ENCODE measurements at regions not wholly inside any gene's neighbourhood (a gene's known extent, or its start where the extent isn't known, plus 50 kb on each side); places are given as distances from the start of the nearest gene placed in this dataset.

GRCh38 chr7:49513911-49514310 lies 259.5 kb upstream of the VWC2 start:
- Histone ChIP-seq H3K36me3 (no peaks in the 10 kb centered on the region), H3K27me3 (no peaks in the 10 kb centered on the region), H3K4me1 (no peaks in the 10 kb centered on the region), H3K9me3 (no peaks in the 10 kb centered on the region), H3K4me3 (no peak overlapping the region), H3K27ac (no peak overlapping the region)
- intact Hi-C loops (cut with DNase I; ENCODE audit: low total_unique reads): no loop called here
- TF ChIP-seq POLR2A (IDR thresholded peaks at IDR 0.05): no peak
- TF ChIP-seq, protein P1, sequence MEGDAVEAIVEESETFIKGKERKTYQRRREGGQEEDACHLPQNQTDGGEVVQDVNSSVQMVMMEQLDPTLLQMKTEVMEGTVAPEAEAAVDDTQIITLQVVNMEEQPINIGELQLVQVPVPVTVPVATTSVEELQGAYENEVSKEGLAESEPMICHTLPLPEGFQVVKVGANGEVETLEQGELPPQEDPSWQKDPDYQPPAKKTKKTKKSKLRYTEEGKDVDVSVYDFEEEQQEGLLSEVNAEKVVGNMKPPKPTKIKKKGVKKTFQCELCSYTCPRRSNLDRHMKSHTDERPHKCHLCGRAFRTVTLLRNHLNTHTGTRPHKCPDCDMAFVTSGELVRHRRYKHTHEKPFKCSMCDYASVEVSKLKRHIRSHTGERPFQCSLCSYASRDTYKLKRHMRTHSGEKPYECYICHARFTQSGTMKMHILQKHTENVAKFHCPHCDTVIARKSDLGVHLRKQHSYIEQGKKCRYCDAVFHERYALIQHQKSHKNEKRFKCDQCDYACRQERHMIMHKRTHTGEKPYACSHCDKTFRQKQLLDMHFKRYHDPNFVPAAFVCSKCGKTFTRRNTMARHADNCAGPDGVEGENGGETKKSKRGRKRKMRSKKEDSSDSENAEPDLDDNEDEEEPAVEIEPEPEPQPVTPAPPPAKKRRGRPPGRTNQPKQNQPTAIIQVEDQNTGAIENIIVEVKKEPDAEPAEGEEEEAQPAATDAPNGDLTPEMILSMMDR (IDR thresholded peaks at IDR 0.05 in 4 of 5, conservative IDR thresholded peaks at IDR 0.05 in 1 of 5): no peak
- in situ Hi-C loops (cut with MboI; ENCODE audit: low sequenced_read_pairs in 4 of 4): no loop called here
- no peak for ATAC-seq
- no peak for DNase-seq

- in situ Hi-C loops (cut with MboI; ENCODE audit: low sequenced_read_pairs in 4 of 4) (no loop called here), intact Hi-C loops (cut with DNase I; ENCODE audit: low total_unique reads) (no loop called here)
- Histone ChIP-seq H3K27ac (no peak overlapping the region), H3K27me3 (no peaks in the 10 kb centered on the region), H3K36me3 (no peaks in the 10 kb centered on the region), H3K4me1 (no peaks in the 10 kb centered on the region), H3K9me3 (no peaks in the 10 kb centered on the region), H3K4me3 (no peak overlapping the region)
- no peak for TF ChIP-seq POLR2A (IDR thresholded peaks at IDR 0.05)
- no peak for DNase-seq
- ATAC-seq: no peak
These were observed 252.5 kb upstream of the VWC2 start for GRCh38 chr7:49520951-49521350.

GRCh38 chr7:49522111-49522510 lies 251.3 kb upstream of the VWC2 start:
- no peaks in the 10 kb centered on the region for H3K9me3 ChIP-seq
- H3K27me3 ChIP-seq: no peaks in the 10 kb centered on the region
- H3K36me3 ChIP-seq: no peaks in the 10 kb centered on the region
- ATAC-seq (no peak), DNase-seq (no peak)
- no peak overlapping the region for H3K4me3 ChIP-seq
- no peak overlapping the region for H3K27ac ChIP-seq
- TF ChIP-seq, protein P1 (IDR thresholded peaks at IDR 0.05 in 4 of 5, conservative IDR thresholded peaks at IDR 0.05 in 1 of 5): no peak
- TF ChIP-seq POLR2A (IDR thresholded peaks at IDR 0.05): no peak
- intact Hi-C loops (cut with DNase I; ENCODE audit: low total_unique reads): no loop called here
- in situ Hi-C loops (cut with MboI; ENCODE audit: low sequenced_read_pairs in 4 of 4): no loop called here
- H3K4me1 ChIP-seq: no peaks in the 10 kb centered on the region

GRCh38 chr7:49523870-49524269 lies 249.6 kb upstream of the VWC2 start:
- intact Hi-C loops (cut with DNase I; ENCODE audit: low total_unique reads) (no loop called here), in situ Hi-C loops (cut with MboI; ENCODE audit: low sequenced_read_pairs in 4 of 4) (no loop called here)
- Histone ChIP-seq H3K36me3 (no peaks in the 10 kb centered on the region), H3K27me3 (no peaks in the 10 kb centered on the region), H3K4me3 (no peak overlapping the region), H3K4me1 (no peaks in the 10 kb centered on the region), H3K9me3 (no peaks in the 10 kb centered on the region), H3K27ac (no peak overlapping the region)
- DNase-seq (no peak), ATAC-seq (no peak)
- no peak for TF ChIP-seq POLR2A (IDR thresholded peaks at IDR 0.05)
- TF ChIP-seq, protein P1 (IDR thresholded peaks at IDR 0.05 in 4 of 5, conservative IDR thresholded peaks at IDR 0.05 in 1 of 5): no peak

DNA sequence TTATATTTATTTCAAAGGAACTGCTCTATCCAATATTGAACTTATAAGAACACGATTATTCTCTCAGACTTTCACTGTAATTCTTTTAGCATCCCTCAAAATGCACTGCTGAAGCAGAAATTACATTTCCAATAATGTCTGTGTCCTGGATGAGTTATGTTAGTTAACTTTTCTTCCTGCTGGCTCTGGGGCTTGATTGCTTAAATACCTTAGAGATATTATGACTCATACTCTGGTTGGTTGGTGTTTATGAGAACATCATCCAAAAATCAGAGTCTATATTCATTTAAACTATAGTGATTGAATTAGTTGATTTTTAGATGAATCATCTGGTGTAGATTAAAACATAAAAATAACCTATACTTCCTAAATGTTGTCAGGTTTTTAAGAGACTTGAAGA lies 246.3 kb upstream of the VWC2 start:
- TF ChIP-seq, protein P1 (IDR thresholded peaks at IDR 0.05 in 4 of 5, conservative IDR thresholded peaks at IDR 0.05 in 1 of 5): no peak
- no peak for TF ChIP-seq POLR2A (IDR thresholded peaks at IDR 0.05)
- no peak for DNase-seq
- intact Hi-C loops (cut with DNase I; ENCODE audit: low total_unique reads) (no loop called here), in situ Hi-C loops (cut with MboI; ENCODE audit: low sequenced_read_pairs in 4 of 4) (no loop called here)
- Histone ChIP-seq H3K4me1 (no peaks in the 10 kb centered on the region), H3K36me3 (no peaks in the 10 kb centered on the region), H3K9me3 (no peaks in the 10 kb centered on the region), H3K4me3 (no peak overlapping the region), H3K27ac (no peak overlapping the region), H3K27me3 (no peaks in the 10 kb centered on the region)
- ATAC-seq: no peak
